HPDE6-E6E7 (cell line): ENCODE measurements at regions not wholly inside any gene's neighbourhood (a gene's known extent, or its start where the extent isn't known, plus 50 kb on each side); places are given as distances from the start of the nearest gene placed in this dataset.
A peak's percentile ranks its signal among the peaks of the same experiment; 100 is the strongest.

ENCODE experiments used
- DNase-seq: peaks from one replicate; pipeline ENCODE4 v3.0.0; 2011; ENCODE audit warnings: missing footprints; ENCODE audit errors: extremely low spot score

- DNase-seq: no peak
Observed at GRCh38 chr20:59431014-59431413, 130.6 kb downstream of the EDN3 start.

DNA sequence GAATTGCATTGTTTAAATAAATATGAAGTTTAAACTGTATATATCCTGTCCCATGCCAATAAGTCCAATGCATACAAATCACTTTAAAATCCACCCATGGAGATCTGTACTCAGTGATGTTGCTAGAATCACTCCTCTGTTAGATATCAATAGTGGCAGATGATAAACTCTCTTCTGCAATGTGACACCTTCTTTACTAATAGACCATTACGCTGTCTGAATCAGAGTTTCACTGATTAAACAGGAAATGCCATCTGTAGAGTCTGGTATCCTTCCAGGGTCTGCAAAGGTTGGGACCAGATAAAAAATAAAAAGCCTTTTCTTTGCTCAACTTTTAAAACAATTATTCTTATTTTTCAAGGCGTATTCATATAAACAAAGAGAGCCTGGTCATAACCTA is 134.5 kb downstream of the EDN3 start:
- no peak for DNase-seq

GRCh38 chr20:59435518-59435917 is 135.1 kb downstream of the EDN3 start:
- DNase-seq: no peak

DNA sequence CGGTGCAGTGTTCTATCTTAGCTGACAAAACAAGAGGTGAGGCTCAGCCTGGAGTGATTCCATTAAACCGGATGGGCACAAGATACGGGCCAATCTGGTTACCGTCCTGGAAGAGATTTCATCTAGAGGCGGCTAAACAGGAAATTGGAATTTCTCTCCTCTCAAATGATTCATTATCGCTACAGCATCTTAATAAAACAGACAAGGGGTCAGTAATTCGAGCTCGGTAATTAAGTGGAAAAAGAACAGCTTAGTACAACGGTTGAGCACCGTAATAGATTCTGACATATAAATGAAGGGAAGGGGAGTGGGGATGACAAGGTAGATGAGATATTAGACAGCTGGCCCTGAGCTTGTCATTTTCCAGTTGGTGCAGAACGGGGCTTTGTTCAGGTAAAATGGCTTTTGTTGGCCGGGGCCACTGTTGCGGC is 137.2 kb downstream of the EDN3 start:
- DNase-seq: no peak

DNA sequence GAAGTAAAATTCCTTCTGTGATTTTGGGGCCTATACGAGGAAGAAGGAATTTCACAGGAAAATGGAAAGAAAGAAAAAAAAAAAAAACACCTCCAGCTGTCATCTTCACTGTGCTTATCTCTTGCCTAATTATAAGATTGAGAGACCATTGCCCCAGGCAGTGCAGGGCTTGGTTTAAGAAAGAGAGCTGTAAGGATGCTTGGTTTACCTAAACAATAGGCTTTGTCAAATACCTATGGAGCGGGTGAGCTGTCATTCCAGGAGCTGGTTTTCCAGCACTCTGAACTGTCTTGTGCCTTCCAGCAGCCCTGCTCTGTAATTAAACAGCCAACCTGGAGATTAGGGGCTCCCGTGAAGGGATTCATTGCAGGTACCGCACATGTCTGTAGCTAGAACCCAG is 137.8 kb downstream of the EDN3 start:
- no peak for DNase-seq

DNA sequence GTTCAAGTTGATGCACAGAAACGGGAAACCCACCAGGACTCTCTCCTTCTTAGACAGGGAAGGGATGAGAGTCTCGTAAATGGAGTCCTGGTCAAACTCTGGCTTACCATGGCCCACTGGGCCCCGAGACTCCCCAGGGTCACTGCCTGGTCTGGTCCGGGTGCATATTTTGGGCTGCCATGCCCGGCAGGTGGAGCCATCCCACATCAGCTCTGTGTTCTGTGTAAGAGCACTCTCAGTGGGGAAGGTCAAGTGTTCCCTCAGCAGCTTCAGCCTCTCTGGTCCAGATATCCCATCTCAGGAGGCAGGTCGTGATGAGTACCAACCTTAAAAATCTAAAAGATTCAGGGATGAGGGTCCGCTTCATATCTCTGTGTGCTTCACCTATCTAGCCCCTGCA is 138.8 kb downstream of the EDN3 start:
- DNase-seq: no peak

- no peak for DNase-seq
Observed at GRCh38 chr20:59441306-59441705, 140.9 kb downstream of the EDN3 start.

GRCh38 chr20:59441860-59442810 is 141.7 kb downstream of the EDN3 start:
- DNase-seq: no peak

GRCh38 chr20:59443550-59443949 is 143.1 kb downstream of the EDN3 start:
- DNase-seq: no peak

- no peak for DNase-seq
Observed at GRCh38 chr20:59446376-59446775, 146.0 kb downstream of the EDN3 start.

DNA sequence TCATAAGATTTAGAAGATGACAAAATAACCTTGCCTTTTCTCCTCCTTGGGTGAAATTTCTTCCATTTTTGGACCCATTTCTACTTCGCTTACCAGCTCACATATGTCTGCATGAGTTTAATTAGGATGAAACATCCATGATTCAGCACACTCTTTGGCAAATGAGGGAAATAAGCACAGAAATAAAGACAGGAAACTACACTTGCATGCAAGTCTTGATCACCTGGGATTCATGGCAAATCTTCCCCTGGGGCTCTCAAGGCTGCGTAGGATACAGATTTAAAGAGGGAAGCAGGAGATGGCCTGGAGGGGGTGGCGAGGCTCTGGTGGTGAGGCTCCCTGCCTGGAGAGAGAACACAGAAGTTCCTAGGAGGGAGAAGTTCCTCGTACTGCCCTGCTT is 147.8 kb downstream of the EDN3 start:
- DNase-seq: no peak

GRCh38 chr20:59448851-59449444 is 148.5 kb downstream of the EDN3 start:
- no peak for DNase-seq

DNA sequence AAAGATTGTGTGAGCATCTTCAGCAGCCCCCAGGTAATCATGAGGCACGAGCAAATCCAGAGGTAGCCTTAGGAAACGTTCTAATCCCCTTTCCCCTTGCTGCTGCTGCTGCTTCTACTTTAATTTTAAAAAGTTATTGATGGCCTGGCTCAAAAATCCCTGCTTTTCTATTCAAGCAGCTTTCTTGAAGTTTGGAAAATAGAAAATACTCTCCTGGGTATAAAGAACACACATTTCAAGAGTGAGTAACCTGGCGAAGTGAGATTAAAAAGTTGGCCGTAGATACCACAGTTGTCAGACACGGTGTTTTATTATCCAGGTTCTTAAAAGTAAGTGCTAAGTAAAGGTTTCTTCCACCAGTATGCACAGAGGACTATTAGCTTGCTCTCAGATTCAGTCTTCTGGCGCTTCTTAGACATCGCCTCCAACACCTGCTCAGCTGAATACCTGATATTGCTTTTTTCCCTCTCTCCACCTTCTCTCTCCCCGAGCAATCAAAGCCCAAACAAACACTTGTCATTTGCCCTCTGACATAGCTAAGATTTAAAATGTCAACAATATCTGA is 150.7 kb downstream of the EDN3 start:
- no peak for DNase-seq

DNA sequence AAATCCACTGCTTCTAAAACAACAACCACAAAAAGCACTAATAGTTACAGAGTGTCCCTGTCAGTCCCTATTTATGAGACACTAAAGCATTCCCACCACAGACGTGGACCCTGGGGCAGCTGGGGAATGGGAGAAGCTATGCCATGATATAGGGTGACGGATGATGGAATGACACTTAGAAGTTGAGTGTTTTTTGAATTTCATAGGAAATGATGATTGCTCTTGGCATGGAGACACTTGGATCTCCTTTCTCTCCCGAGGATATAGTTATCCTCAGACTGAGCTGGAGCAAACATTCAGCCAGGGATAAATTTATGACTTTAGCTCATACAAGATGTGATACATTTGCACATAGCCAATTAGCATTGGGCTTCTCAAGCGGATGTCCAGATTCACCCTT is 151.2 kb downstream of the EDN3 start:
- no peak for DNase-seq

DNA sequence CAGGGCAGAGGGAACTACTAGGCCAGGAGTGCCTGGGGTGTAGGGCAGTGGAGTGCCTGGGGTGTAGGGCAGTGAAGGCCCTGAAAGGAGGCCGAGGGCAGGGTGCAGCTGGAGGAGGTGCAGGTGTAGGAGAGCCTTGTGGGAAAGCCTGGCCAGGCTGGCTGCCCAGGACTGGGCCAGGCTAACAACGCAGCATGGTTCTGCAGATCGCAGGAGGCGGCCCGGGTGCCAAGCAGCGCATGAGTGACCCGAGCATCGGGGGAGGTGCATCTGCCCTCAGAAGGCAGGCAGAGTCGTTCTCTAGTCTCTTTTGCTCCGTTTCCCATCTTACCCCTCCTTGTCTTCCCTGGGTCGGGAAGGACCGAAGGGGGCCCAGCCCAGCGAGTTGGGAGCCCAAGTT is 151.5 kb upstream of the PHACTR3 start:
- no peak for DNase-seq

DNA sequence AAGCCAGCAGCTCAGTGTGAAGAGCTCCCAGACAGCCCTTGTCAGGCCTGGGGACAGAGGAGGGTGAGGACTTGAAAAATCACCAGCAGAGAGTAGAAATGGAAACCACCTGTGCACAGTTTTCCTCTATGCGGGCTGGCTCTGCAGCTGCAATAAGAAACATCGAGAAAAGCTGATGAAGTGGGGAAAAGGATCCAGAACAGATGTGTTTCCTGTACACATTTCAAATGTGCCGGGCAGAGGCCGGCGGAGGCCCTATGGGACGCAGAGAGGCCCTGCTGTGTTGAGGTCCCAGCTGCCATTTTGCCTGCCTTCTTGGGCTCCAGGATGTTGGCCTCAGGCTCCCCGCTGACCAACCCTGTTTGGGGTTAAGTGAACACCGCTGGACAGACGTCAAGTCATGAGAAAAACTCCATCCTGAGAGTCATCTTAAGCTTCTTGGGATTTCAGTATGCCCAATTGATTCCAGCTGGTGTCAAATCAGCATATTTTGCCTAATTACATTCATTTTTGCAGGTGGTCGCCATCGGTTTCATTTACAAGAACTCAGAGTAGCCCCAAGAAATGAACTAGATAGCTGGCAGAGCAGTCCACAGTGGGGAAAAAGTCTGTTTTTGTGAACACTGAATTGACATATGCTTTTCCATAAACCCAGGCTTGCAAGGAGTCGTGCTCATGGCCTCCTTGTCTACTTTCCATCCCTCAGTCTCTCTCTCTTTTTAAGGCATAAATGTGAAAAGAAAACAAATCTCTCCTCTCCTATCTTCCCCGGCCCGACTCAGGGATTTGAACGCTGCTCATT is 150.4 kb upstream of the PHACTR3 start:
- no peak for DNase-seq

DNA sequence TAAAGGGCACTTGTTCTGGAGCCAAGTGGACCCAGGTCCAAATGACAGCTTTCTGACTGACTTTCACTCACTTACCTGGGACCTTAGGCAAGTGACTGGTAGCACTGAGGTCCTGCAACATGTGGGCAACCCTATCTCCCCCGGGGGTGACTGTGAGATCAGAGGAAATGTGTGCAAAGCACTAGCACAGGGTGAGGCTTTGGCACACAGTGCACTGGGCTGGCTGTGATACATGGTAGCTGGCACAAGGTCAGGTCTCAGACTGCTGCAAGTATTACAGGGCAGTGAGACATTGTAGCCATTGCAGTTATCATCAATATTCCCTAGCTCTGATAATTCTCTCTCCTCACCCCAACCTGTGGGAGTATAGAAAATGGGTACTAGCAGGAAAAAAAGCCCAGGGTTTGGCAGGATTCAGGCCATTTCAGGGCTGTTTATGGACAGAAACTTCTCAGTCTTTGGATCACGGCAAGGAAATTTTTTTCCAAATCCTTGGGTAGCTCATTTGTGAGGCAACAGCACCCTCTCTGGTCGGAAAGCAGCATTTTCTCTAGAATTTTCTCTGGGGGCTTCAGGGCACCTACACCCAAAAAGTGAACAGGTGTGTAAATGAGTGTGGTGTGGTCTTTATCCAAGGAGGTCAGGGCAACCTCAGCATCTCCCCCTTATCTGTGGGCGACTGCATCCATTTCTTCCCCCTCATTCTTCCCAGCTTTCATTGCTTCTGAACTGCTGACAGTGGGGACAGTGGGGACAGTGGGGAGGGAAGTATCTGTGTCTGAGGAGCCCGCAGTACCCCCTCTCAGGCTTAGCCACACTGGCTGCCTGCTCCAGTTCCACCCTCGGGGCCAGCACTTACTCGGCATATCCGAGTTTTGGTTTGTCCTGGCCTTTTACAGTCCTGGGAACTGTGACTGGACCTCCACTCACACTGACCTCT is 148.7 kb upstream of the PHACTR3 start:
- DNase-seq: peak; percentile 47

GRCh38 chr20:59456342-59457279 is 147.7 kb upstream of the PHACTR3 start:
- DNase-seq: no peak

GRCh38 chr20:59458645-59459044 is 145.7 kb upstream of the PHACTR3 start:
- DNase-seq: no peak

GRCh38 chr20:59459586-59459985 is 144.8 kb upstream of the PHACTR3 start:
- no peak for DNase-seq
